CD4-positive, CD25-positive, alpha-beta regulatory T cell (primary cell): ENCODE measurements at regions not wholly inside any gene's neighbourhood (a gene's known extent, or its start where the extent isn't known, plus 50 kb on each side); places are given as distances from the start of the nearest gene placed in this dataset.

Experiments used
- ATAC-seq, 2 donors: fragments of 150-1000 bp; cut with Tn5 transposase; one replicate each; pipeline ENCODE4 v1.10.0; 2021; ENCODE audit warnings: low read depth in 2 of 2, moderate number of reproducible peaks in 2 of 2, moderate library complexity in 1 of 2
- DNase-seq, 3 donors: peaks; one replicate each; pipeline versions ENCODE4 v3.0.0 to v3.0.0-alpha.2; 2012 to 2022; ENCODE audit warnings: mixed read lengths in 1 of 3
- H3K27ac ChIP-seq: one replicate; pipeline ENCODE4 v1.7.0; 2013; ENCODE audit warnings: mild to moderate bottlenecking, low read length; ENCODE audit not compliant: insufficient read depth, poor library complexity, severe bottlenecking
- H3K27me3 ChIP-seq: one replicate; pipeline ENCODE4 v1.7.0; 2013; ENCODE audit warnings: low read length; ENCODE audit not compliant: control insufficient read depth, insufficient read depth
- H3K36me3 ChIP-seq: one replicate; pipeline ENCODE4 v1.7.0; 2013; ENCODE audit warnings: mild to moderate bottlenecking, low read length, moderate library complexity; ENCODE audit not compliant: control insufficient read depth, insufficient read depth
- H3K4me1 ChIP-seq: 2 replicates; pipeline ENCODE4 v1.7.0; 2013; ENCODE audit warnings: mild to moderate bottlenecking, low read length; ENCODE audit not compliant: insufficient read depth, control insufficient read depth, poor library complexity, severe bottlenecking
- H3K4me3 ChIP-seq: one replicate; pipeline ENCODE4 v1.7.0; 2013; ENCODE audit warnings: low read depth, mild to moderate bottlenecking, low read length, moderate library complexity
- H3K9me3 ChIP-seq, 2 experiments: 1 replicate in 1 of 2; 2 replicates in 1 of 2; pipeline ENCODE4 v1.7.0; 2013; ENCODE audit warnings: low read length in 2 of 2, mild to moderate bottlenecking in 1 of 2, moderate library complexity in 1 of 2; ENCODE audit not compliant: control insufficient read depth in 2 of 2
- H3K27ac Mint-ChIP-seq, 3 donors: one replicate each; pipeline ENCODE4 v1.8.0; 2020 to 2022; ENCODE audit warnings: mild to moderate bottlenecking in 3 of 3, mixed read lengths in 3 of 3, moderate library complexity in 2 of 3
- H3K27me3 Mint-ChIP-seq: one replicate; pipeline ENCODE4 v1.8.0; 2022; ENCODE audit warnings: mild to moderate bottlenecking, mixed read lengths
- H3K36me3 Mint-ChIP-seq: one replicate; pipeline ENCODE4 v1.8.0; 2020; ENCODE audit warnings: mixed read lengths
- H3K4me1 Mint-ChIP-seq, 4 donors: one replicate each; pipeline ENCODE4 v1.8.0; 2020 to 2022; ENCODE audit warnings: mixed read lengths in 4 of 4, mild to moderate bottlenecking in 1 of 4
- H3K4me3 Mint-ChIP-seq, 4 donors: one replicate each; pipeline ENCODE4 v1.8.0; 2020 to 2022; ENCODE audit warnings: mild to moderate bottlenecking in 4 of 4, mixed read lengths in 4 of 4, moderate library complexity in 3 of 4
- H3K9me3 Mint-ChIP-seq, 7 donors: one replicate each; pipeline ENCODE4 v1.8.0; 2020 to 2022; ENCODE audit warnings: mixed read lengths in 7 of 7, mild to moderate bottlenecking in 3 of 7, moderate library complexity in 2 of 7

GRCh38 chr16:73202161-73202729 lies 154.3 kb upstream of the ZFHX3 start:
- Histone ChIP-seq H3K4me3 (no peak overlapping the region), H3K27ac (no peak overlapping the region), H3K27me3 (no peaks in the 10 kb centered on the region), H3K4me1 (no peaks in the 10 kb centered on the region), H3K36me3 (no peaks in the 10 kb centered on the region), H3K9me3 (no peaks in the 10 kb centered on the region)
- no peaks in the 10 kb centered on the region for H3K27me3 Mint-ChIP-seq
- no peaks in the 10 kb centered on the region for H3K4me1 Mint-ChIP-seq
- DNase-seq (no peak), ATAC-seq (no peak)
- no peak overlapping the region for H3K4me3 Mint-ChIP-seq
- H3K27ac Mint-ChIP-seq, result no peak overlapping the region
- H3K9me3 Mint-ChIP-seq, result peaks cover 0 to 4% (median 0%) of the 10 kb centered on the region in 7 donors
- H3K36me3 Mint-ChIP-seq, result no peaks in the 10 kb centered on the region

- Histone ChIP-seq H3K4me1 (no peaks in the 10 kb centered on the region), H3K4me3 (no peak overlapping the region), H3K27ac (no peak overlapping the region), H3K36me3 (no peaks in the 10 kb centered on the region), H3K27me3 (no peaks in the 10 kb centered on the region), H3K9me3 (no peaks in the 10 kb centered on the region)
- no peaks in the 10 kb centered on the region for H3K36me3 Mint-ChIP-seq
- no peaks in the 10 kb centered on the region for H3K4me1 Mint-ChIP-seq
- ATAC-seq, result no peak
- peaks cover 0 to 6% (median 0%) of the 10 kb centered on the region in 7 donors for H3K9me3 Mint-ChIP-seq
- H3K27me3 Mint-ChIP-seq, result no peaks in the 10 kb centered on the region
- no peak overlapping the region for H3K27ac Mint-ChIP-seq
- DNase-seq, result no peak
- no peak overlapping the region for H3K4me3 Mint-ChIP-seq
These were observed 151.3 kb upstream of the ZFHX3 start for GRCh38 chr16:73199214-73199613.

- Histone ChIP-seq H3K27me3 (no peaks in the 10 kb centered on the region), H3K4me3 (no peak overlapping the region), H3K27ac (no peak overlapping the region), H3K9me3 (no peaks in the 10 kb centered on the region), H3K4me1 (no peaks in the 10 kb centered on the region), H3K36me3 (no peaks in the 10 kb centered on the region)
- Mint-ChIP-seq H3K4me3 (no peak overlapping the region), H3K36me3 (no peaks in the 10 kb centered on the region), H3K27ac (no peak overlapping the region), H3K4me1 (no peaks in the 10 kb centered on the region), H3K27me3 (no peaks in the 10 kb centered on the region), H3K9me3 (peaks cover 0 to 6% (median 0%) of the 10 kb centered on the region in 7 donors)
- DNase-seq (no peak), ATAC-seq (no peak)
These were observed 150.6 kb upstream of the ZFHX3 start for GRCh38 chr16:73198481-73198880.

- no peaks in the 10 kb centered on the region for H3K9me3 ChIP-seq
- H3K4me3 Mint-ChIP-seq, result no peak overlapping the region
- H3K4me1 Mint-ChIP-seq, result no peaks in the 10 kb centered on the region
- H3K27me3 ChIP-seq, result no peaks in the 10 kb centered on the region
- H3K27me3 Mint-ChIP-seq, result no peaks in the 10 kb centered on the region
- DNase-seq (no peak), ATAC-seq (no peak)
- peaks cover 0 to 6% (median 0%) of the 10 kb centered on the region in 7 donors for H3K9me3 Mint-ChIP-seq
- H3K27ac Mint-ChIP-seq, result no peak overlapping the region
- H3K27ac ChIP-seq, result no peak overlapping the region
- no peaks in the 10 kb centered on the region for H3K36me3 Mint-ChIP-seq
- no peak overlapping the region for H3K4me3 ChIP-seq
- H3K4me1 ChIP-seq, result no peaks in the 10 kb centered on the region
- H3K36me3 ChIP-seq, result no peaks in the 10 kb centered on the region
These were observed 149.7 kb upstream of the ZFHX3 start for GRCh38 chr16:73197598-73197997.

GRCh38 chr16:73196670-73197069 lies 148.7 kb upstream of the ZFHX3 start:
- H3K9me3 ChIP-seq, result no peaks in the 10 kb centered on the region
- H3K27me3 Mint-ChIP-seq, result no peaks in the 10 kb centered on the region
- ATAC-seq (no peak), DNase-seq (peak in 1 of 3 donors; percentile 3)
- H3K9me3 Mint-ChIP-seq, result peaks cover 0 to 6% (median 0%) of the 10 kb centered on the region in 7 donors
- H3K27me3 ChIP-seq, result no peaks in the 10 kb centered on the region
- no peaks in the 10 kb centered on the region for H3K4me1 ChIP-seq
- H3K27ac Mint-ChIP-seq, result no peak overlapping the region
- no peak overlapping the region for H3K27ac ChIP-seq
- H3K36me3 ChIP-seq, result no peaks in the 10 kb centered on the region
- no peaks in the 10 kb centered on the region for H3K4me1 Mint-ChIP-seq
- H3K4me3 Mint-ChIP-seq, result no peak overlapping the region
- H3K4me3 ChIP-seq, result no peak overlapping the region
- no peaks in the 10 kb centered on the region for H3K36me3 Mint-ChIP-seq

GRCh38 chr16:73193464-73193863 lies 145.5 kb upstream of the ZFHX3 start:
- H3K4me3 Mint-ChIP-seq, result no peak overlapping the region
- H3K27ac Mint-ChIP-seq, result no peak overlapping the region
- H3K4me3 ChIP-seq, result no peak overlapping the region
- H3K9me3 ChIP-seq, result no peaks in the 10 kb centered on the region
- H3K36me3 Mint-ChIP-seq, result no peaks in the 10 kb centered on the region
- no peaks in the 10 kb centered on the region for H3K27me3 Mint-ChIP-seq
- no peak for ATAC-seq
- H3K27me3 ChIP-seq, result no peaks in the 10 kb centered on the region
- H3K27ac ChIP-seq, result no peak overlapping the region
- H3K36me3 ChIP-seq, result no peaks in the 10 kb centered on the region
- H3K4me1 Mint-ChIP-seq, result no peaks in the 10 kb centered on the region
- peaks cover 0 to 7% (median 0%) of the 10 kb centered on the region in 7 donors for H3K9me3 Mint-ChIP-seq
- H3K4me1 ChIP-seq, result no peaks in the 10 kb centered on the region
- DNase-seq, result no peak

GRCh38 chr16:73192232-73192894 lies 144.4 kb upstream of the ZFHX3 start:
- no peak overlapping the region for H3K27ac Mint-ChIP-seq
- no peaks in the 10 kb centered on the region for H3K27me3 Mint-ChIP-seq
- no peaks in the 10 kb centered on the region for H3K4me1 Mint-ChIP-seq

GRCh38 chr16:73191660-73192046 lies 143.7 kb upstream of the ZFHX3 start:
- no peak overlapping the region for H3K4me3 Mint-ChIP-seq
- ATAC-seq (no peak), DNase-seq (no peak)
- no peaks in the 10 kb centered on the region for H3K4me1 Mint-ChIP-seq
- H3K36me3 Mint-ChIP-seq, result no peaks in the 10 kb centered on the region
- Histone ChIP-seq H3K27ac (no peak overlapping the region), H3K36me3 (no peaks in the 10 kb centered on the region), H3K27me3 (no peaks in the 10 kb centered on the region), H3K9me3 (no peaks in the 10 kb centered on the region), H3K4me3 (no peak overlapping the region), H3K4me1 (no peaks in the 10 kb centered on the region)
- no peak overlapping the region for H3K27ac Mint-ChIP-seq
- peaks cover 0 to 3% (median 2%) of the 10 kb centered on the region in 7 donors for H3K9me3 Mint-ChIP-seq
- no peaks in the 10 kb centered on the region for H3K27me3 Mint-ChIP-seq

More at GRCh38 chr16:73192232-73192894, 144.4 kb upstream of the ZFHX3 start:
- no peak for DNase-seq
- ATAC-seq, result no peak
- H3K9me3 ChIP-seq, result no peaks in the 10 kb centered on the region
- H3K4me3 ChIP-seq, result no peak overlapping the region
- no peaks in the 10 kb centered on the region for H3K36me3 Mint-ChIP-seq
- H3K4me3 Mint-ChIP-seq, result no peak overlapping the region
- H3K9me3 Mint-ChIP-seq, result peaks cover 0 to 7% (median 0%) of the 10 kb centered on the region in 7 donors
- H3K27ac ChIP-seq, result no peak overlapping the region
- H3K36me3 ChIP-seq, result no peaks in the 10 kb centered on the region
- no peaks in the 10 kb centered on the region for H3K4me1 ChIP-seq
- no peaks in the 10 kb centered on the region for H3K27me3 ChIP-seq
